ENCODE measurements at regions not wholly inside any gene's neighbourhood (a gene's known extent, or its start where the extent isn't known, plus 50 kb on each side); places are given as distances from the start of the nearest gene placed in this dataset.

DNA sequence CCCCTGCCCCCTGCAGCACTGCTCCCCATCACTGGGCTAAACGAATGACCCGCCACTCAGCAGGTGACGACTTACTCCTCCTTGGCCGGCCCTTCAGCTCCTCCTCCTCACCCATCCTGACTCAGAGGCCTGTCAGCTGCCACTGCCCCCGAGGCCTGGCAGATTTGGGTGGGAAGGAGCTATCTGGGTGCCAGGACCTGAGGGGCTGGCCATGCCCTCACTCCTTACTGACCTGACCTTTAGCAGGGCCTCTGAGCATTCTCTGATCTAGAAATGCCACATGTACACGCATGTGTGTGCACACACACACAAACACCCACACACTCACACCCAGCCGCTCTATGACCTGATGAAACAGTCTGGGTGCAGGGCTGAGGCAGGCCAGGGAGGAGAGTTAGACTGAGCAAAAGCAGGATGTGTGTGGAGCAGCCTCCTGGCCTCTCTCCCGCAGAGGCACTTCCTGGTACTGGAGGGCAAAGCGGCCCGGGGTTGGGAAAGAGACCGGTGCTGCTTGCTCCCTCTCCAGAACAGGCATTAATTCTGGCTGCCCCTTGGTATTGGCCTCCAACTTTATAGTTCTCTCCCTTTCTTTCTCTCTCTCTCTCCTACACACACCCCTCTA is 68.0 kb downstream of the ZFP36L2 start:
- Histone ChIP-seq H3K4me3 (ENCODE audit: insufficient read depth, low read length) (peak overlapping the region; percentile 25), H3K4me2 (ENCODE audit: insufficient read depth, low read length) (peak overlapping the region; percentile 47), H3K36me3 (ENCODE audit: insufficient read depth, low read length) (no peaks in the 10 kb centered on the region), H2AFZ (ENCODE audit: low read length) (peak overlapping the region; percentile 82), H3K4me1 (ENCODE audit: insufficient read depth, low read length) (peaks cover 26% of the 10 kb centered on the region), H4K20me1 (ENCODE audit: insufficient read depth, low read length) (no peaks in the 10 kb centered on the region), H3K79me2 (ENCODE audit: insufficient read depth, low read length) (no peaks in the 10 kb centered on the region), H3K27ac (ENCODE audit: low read depth, low read length) (peak overlapping the region; percentile 94), H3K9me3 (ENCODE audit: low read depth, low read length) (no peaks in the 10 kb centered on the region), H3K27me3 (ENCODE audit: insufficient read depth, low read length) (no peaks in the 10 kb centered on the region)
- DNase-seq (ENCODE audit: insufficient read length, low spot score, missing footprints) = peak; percentile 95
- TF ChIP-seq, protein P1, sequence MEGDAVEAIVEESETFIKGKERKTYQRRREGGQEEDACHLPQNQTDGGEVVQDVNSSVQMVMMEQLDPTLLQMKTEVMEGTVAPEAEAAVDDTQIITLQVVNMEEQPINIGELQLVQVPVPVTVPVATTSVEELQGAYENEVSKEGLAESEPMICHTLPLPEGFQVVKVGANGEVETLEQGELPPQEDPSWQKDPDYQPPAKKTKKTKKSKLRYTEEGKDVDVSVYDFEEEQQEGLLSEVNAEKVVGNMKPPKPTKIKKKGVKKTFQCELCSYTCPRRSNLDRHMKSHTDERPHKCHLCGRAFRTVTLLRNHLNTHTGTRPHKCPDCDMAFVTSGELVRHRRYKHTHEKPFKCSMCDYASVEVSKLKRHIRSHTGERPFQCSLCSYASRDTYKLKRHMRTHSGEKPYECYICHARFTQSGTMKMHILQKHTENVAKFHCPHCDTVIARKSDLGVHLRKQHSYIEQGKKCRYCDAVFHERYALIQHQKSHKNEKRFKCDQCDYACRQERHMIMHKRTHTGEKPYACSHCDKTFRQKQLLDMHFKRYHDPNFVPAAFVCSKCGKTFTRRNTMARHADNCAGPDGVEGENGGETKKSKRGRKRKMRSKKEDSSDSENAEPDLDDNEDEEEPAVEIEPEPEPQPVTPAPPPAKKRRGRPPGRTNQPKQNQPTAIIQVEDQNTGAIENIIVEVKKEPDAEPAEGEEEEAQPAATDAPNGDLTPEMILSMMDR (IDR thresholded peaks at IDR 0.05; ENCODE audit: extremely low read depth, low read depth, low read length) = no peak

DNA sequence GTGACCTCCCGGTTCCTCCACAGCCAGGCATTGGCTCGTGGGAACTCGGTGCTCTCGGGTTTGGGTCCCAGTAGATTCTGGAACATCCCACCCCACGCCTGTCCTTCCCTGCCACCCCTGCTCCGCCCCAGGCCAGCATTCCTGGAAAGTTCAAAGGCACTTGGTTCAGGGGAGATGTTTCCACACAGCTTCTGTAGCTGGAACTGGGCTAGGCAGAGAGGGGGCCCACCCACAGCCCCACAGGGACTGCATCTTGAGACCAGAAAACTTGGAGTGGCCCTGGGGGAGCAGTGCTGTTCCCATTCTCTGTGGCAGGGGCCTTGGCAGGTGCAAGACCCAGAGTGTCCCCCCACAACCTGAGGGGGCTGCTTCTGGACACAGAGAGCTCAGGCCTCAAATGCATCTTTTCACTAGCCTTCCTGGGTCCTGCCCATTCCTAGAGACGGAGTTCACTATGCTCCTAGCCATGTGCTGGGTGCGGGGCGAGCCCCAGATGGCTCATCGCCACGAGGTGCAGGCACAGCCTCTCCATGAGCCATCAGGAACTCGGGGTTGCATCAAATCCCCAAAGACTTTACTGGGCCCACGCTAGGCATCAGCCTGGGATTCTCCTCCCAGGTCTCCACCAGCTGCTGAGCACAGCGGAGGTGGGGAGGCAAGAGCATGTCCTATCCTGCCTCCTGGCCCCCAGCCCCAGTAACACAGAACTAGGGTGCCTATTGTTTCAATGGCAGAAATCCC is 68.7 kb downstream of the ZFP36L2 start:
- peak overlapping the region; percentile 56 for H3K27ac ChIP-seq (ENCODE audit: low read depth, low read length)
- H3K27me3 ChIP-seq (ENCODE audit: insufficient read depth, low read length) = no peaks in the 10 kb centered on the region
- peak; percentile 91 for DNase-seq (ENCODE audit: insufficient read length, low spot score, missing footprints)
- no peaks in the 10 kb centered on the region for H3K36me3 ChIP-seq (ENCODE audit: insufficient read depth, low read length)
- no peak overlapping the region for H3K4me3 ChIP-seq (ENCODE audit: insufficient read depth, low read length)
- peak overlapping the region; percentile 47 for H3K4me2 ChIP-seq (ENCODE audit: insufficient read depth, low read length)
- H3K9me3 ChIP-seq (ENCODE audit: low read depth, low read length) = no peaks in the 10 kb centered on the region
- H4K20me1 ChIP-seq (ENCODE audit: insufficient read depth, low read length) = no peaks in the 10 kb centered on the region
- no peaks in the 10 kb centered on the region for H3K79me2 ChIP-seq (ENCODE audit: insufficient read depth, low read length)
- TF ChIP-seq, protein P1 (IDR thresholded peaks at IDR 0.05; ENCODE audit: extremely low read depth, low read depth, low read length) = no peak
- H2AFZ ChIP-seq (ENCODE audit: low read length) = no peak overlapping the region
- peaks cover 26% of the 10 kb centered on the region for H3K4me1 ChIP-seq (ENCODE audit: insufficient read depth, low read length)

DNA sequence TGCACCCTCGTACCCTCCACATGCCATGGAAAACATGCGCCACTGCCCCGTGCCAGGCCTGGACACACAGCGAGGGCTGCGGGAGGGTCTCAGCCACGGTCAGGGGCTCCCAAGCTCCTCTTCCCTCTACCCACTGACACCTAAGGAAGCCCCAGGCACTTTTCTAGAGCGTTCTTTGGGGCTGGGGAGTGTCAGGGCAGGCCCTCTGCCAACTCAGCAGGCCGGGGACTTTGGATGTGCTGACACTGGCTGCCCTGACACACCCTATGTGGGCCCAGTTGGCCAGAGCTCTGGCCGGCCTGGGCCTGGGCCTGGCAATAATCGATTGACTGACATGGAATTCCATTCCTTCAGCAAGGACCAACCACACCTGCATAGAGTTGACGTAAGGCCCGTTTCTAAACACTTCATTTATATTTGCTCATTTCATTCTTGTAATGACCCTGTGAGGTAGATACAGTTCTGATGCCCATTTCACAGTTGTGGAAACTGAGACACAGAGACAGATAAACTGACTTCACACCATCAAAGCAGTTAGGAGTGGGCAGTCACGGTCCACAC is 70.5 kb downstream of the ZFP36L2 start:
- H3K4me3 ChIP-seq (ENCODE audit: insufficient read depth, low read length) = no peak overlapping the region
- no peaks in the 10 kb centered on the region for H3K27me3 ChIP-seq (ENCODE audit: insufficient read depth, low read length)
- TF ChIP-seq, protein P1 (IDR thresholded peaks at IDR 0.05; ENCODE audit: extremely low read depth, low read depth, low read length) = no peak
- no peak overlapping the region for H2AFZ ChIP-seq (ENCODE audit: low read length)
- no peaks in the 10 kb centered on the region for H3K9me3 ChIP-seq (ENCODE audit: low read depth, low read length)
- no peaks in the 10 kb centered on the region for H3K79me2 ChIP-seq (ENCODE audit: insufficient read depth, low read length)
- H3K36me3 ChIP-seq (ENCODE audit: insufficient read depth, low read length) = no peaks in the 10 kb centered on the region
- H4K20me1 ChIP-seq (ENCODE audit: insufficient read depth, low read length) = no peaks in the 10 kb centered on the region
- H3K4me2 ChIP-seq (ENCODE audit: insufficient read depth, low read length) = no peak overlapping the region
- DNase-seq (ENCODE audit: insufficient read length, low spot score, missing footprints) = no peak
- no peak overlapping the region for H3K27ac ChIP-seq (ENCODE audit: low read depth, low read length)
- H3K4me1 ChIP-seq (ENCODE audit: insufficient read depth, low read length) = peaks cover 26% of the 10 kb centered on the region

DNA sequence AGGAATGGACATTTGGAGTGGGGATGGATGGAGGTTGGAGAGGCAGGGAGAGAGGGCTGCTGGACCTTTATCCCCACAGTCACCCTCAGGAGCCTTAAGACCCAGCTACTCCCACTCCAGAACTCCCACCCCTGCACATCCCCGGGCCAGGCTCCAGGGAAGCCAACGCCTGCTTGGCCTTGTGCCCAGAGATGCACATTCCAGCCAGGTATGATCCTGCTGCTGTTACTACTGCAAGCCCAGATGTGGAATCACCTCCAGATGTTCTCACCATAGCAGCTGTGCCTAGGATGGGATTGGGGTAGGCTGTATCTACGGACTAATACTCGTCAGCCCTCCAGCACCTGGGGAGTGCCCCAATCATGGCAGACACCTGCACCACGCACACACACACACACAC is 71.7 kb downstream of the ZFP36L2 start:
- TF ChIP-seq, protein P1 (IDR thresholded peaks at IDR 0.05; ENCODE audit: extremely low read depth, low read depth, low read length) = no peak

More for the DNA sequence above, 71.7 kb downstream of the ZFP36L2 start:
- H3K4me2 ChIP-seq (ENCODE audit: insufficient read depth, low read length) = no peak overlapping the region
- H2AFZ ChIP-seq (ENCODE audit: low read length) = no peak overlapping the region
- H3K79me2 ChIP-seq (ENCODE audit: insufficient read depth, low read length) = no peaks in the 10 kb centered on the region
- H3K4me1 ChIP-seq (ENCODE audit: insufficient read depth, low read length) = peaks cover 22% of the 10 kb centered on the region
- no peaks in the 10 kb centered on the region for H3K9me3 ChIP-seq (ENCODE audit: low read depth, low read length)
- H3K27me3 ChIP-seq (ENCODE audit: insufficient read depth, low read length) = no peaks in the 10 kb centered on the region
- no peak overlapping the region for H3K27ac ChIP-seq (ENCODE audit: low read depth, low read length)
- H4K20me1 ChIP-seq (ENCODE audit: insufficient read depth, low read length) = no peaks in the 10 kb centered on the region
- no peaks in the 10 kb centered on the region for H3K36me3 ChIP-seq (ENCODE audit: insufficient read depth, low read length)
- DNase-seq (ENCODE audit: insufficient read length, low spot score, missing footprints) = no peak
- no peak overlapping the region for H3K4me3 ChIP-seq (ENCODE audit: insufficient read depth, low read length)

All from osteoblast (primary cell).